Smooth muscle cell (in vitro differentiated cells): ENCODE measurements at regions not wholly inside any gene's neighbourhood (a gene's known extent, or its start where the extent isn't known, plus 50 kb on each side); places are given as distances from the start of the nearest gene placed in this dataset.
"Not testable (repeated sequence)": the region's sequence is repeated elsewhere in the genome, so short reads cannot be mapped to it uniquely, and the experiment has no call there.

Experiments
- DNase-seq: peaks from one replicate; lab custom pipeline; 2025; ENCODE audit not compliant: unreplicated experiment; lab: John Stamatoyannopoulos, UW
- H2AFZ ChIP-seq: fragments of 200-600 bp; sonication (generic); 2 replicates; pipeline ENCODE4 v1.6.0; 2016; ENCODE audit warnings: antibody characterized with exemption, low read depth, mild to moderate bottlenecking
- H3F3A ChIP-seq: fragments of 200-600 bp; sonication (generic); 2 replicates; pipeline ENCODE4 v1.6.0; 2017; ENCODE audit warnings: antibody characterized with exemption, low read depth
- H3K27ac ChIP-seq: fragments of 200-600 bp; sonication (generic); 2 replicates; pipeline ENCODE4 v1.5.1; 2016; ENCODE audit warnings: low read depth, mild to moderate bottlenecking
- H3K27me3 ChIP-seq: fragments of 200-600 bp; sonication (generic); 2 replicates; pipeline ENCODE4 v1.6.1; 2016; ENCODE audit warnings: low read depth, mild to moderate bottlenecking
- H3K36me3 ChIP-seq: fragments of 200-600 bp; sonication (generic); 2 replicates; pipeline ENCODE4 v1.5.1; 2016; ENCODE audit warnings: low read depth
- H3K4me1 ChIP-seq: fragments of 200-600 bp; sonication (generic); 2 replicates; pipeline ENCODE4 v1.5.1; 2016; ENCODE audit warnings: low read depth
- H3K4me2 ChIP-seq: fragments of 200-600 bp; sonication (generic); 2 replicates; pipeline ENCODE4 v1.6.0; 2016; ENCODE audit warnings: mild to moderate bottlenecking
- H3K4me3 ChIP-seq: fragments of 200-600 bp; sonication (generic); 2 replicates; pipeline ENCODE4 v1.5.1; 2016; ENCODE audit warnings: mild to moderate bottlenecking
- H3K79me2 ChIP-seq: fragments of 200-600 bp; sonication (generic); 2 replicates; pipeline ENCODE4 v1.6.0; 2016; ENCODE audit warnings: low read depth, mild to moderate bottlenecking
- H3K9ac ChIP-seq: fragments of 200-600 bp; sonication (generic); 2 replicates; pipeline ENCODE4 v1.6.0; 2016; ENCODE audit warnings: low read depth
- H3K9me3 ChIP-seq: fragments of 200-600 bp; sonication (generic); replicated peaks from 2 replicates; pipeline ENCODE4 v1.5.1; 2016; ENCODE audit warnings: low read depth
- H4K20me1 ChIP-seq: fragments of 200-600 bp; sonication (generic); 2 replicates; pipeline ENCODE4 v1.6.0; 2016; ENCODE audit warnings: low read depth
- CTCF ChIP-seq: fragments of 200-600 bp; sonication (generic); IDR thresholded peaks from 2 replicates; pipeline ENCODE4 v1.5.1; 2017; ENCODE audit warnings: borderline replicate concordance, mild to moderate bottlenecking, antibody characterized with exemption; ENCODE audit not compliant: insufficient read depth, poor library complexity, severe bottlenecking
- WGBS: methylation state at CpG from one replicate; pipeline ENCODE4 v1.1.7; 2016; ENCODE audit warnings: low lambda C conversion rate; 5-methylcytosine and 5-hydroxymethylcytosine counted together

- Histone ChIP-seq H3F3A (no peaks in the 10 kb centered on the region), H3K4me3 (no peak overlapping the region), H2AFZ (no peak overlapping the region), H3K27me3 (peaks cover 7% of the 10 kb centered on the region), H3K9ac (no peak overlapping the region), H4K20me1 (no peaks in the 10 kb centered on the region), H3K4me1 (no peaks in the 10 kb centered on the region), H3K79me2 (no peaks in the 10 kb centered on the region), H3K9me3 (no peaks in the 10 kb centered on the region), H3K36me3 (no peaks in the 10 kb centered on the region), H3K27ac (peak overlapping the region; percentile 20), H3K4me2 (peak overlapping the region; percentile 37)
- 52% methylated on average over 9 of the region's 9 CpGs for WGBS
- no peak for DNase-seq
- TF ChIP-seq CTCF, result peak; percentile 78
Measured at GRCh38 chr5:148740966-148741742, 85.3 kb upstream of the ADRB2 start.

- not testable (repeated sequence) for H3K4me3 ChIP-seq, H3K27me3 ChIP-seq, H3K79me2 ChIP-seq, H3F3A ChIP-seq, H3K36me3 ChIP-seq, H2AFZ ChIP-seq, H3K4me1 ChIP-seq, H3K9me3 ChIP-seq, H4K20me1 ChIP-seq, H3K9ac ChIP-seq, DNase-seq
- peak overlapping the region; percentile 37 for H3K4me2 ChIP-seq
- H3K27ac ChIP-seq, result peak overlapping the region; percentile 20
- WGBS, result 70% methylated on average over 3 of the region's 3 CpGs
Measured at GRCh38 chr5:148741766-148742165, 84.6 kb upstream of the ADRB2 start.

GRCh38 chr5:148744380-148744779 lies 82.0 kb upstream of the ADRB2 start:
- not testable (repeated sequence) for H3K36me3 ChIP-seq, H3K79me2 ChIP-seq, H3K4me3 ChIP-seq, H3K4me1 ChIP-seq, H4K20me1 ChIP-seq, H3K4me2 ChIP-seq, H3K27me3 ChIP-seq, H3K27ac ChIP-seq, H2AFZ ChIP-seq, H3K9ac ChIP-seq, H3F3A ChIP-seq, DNase-seq, H3K9me3 ChIP-seq
- WGBS, result 96% methylated on average over 1 of the region's 1 CpG

- Histone ChIP-seq H3K9me3 (no peaks in the 10 kb centered on the region), H3K27me3 (peaks cover 5% of the 10 kb centered on the region), H3K36me3 (no peaks in the 10 kb centered on the region), H2AFZ (no peak overlapping the region), H3K4me2 (peak overlapping the region; percentile 62), H3K9ac (no peak overlapping the region), H3F3A (no peaks in the 10 kb centered on the region), H4K20me1 (no peaks in the 10 kb centered on the region), H3K27ac (no peak overlapping the region), H3K4me1 (peaks cover 4% of the 10 kb centered on the region), H3K4me3 (no peak overlapping the region), H3K79me2 (no peaks in the 10 kb centered on the region)
- no peak for TF ChIP-seq CTCF
- no peak for DNase-seq
- 27% methylated on average over 2 of the region's 2 CpGs for WGBS
Measured at GRCh38 chr5:148746826-148747535, 79.4 kb upstream of the ADRB2 start.
